ENCODE measurements at regions not wholly inside any gene's neighbourhood (a gene's known extent, or its start where the extent isn't known, plus 50 kb on each side); places are given as distances from the start of the nearest gene placed in this dataset.

DNA sequence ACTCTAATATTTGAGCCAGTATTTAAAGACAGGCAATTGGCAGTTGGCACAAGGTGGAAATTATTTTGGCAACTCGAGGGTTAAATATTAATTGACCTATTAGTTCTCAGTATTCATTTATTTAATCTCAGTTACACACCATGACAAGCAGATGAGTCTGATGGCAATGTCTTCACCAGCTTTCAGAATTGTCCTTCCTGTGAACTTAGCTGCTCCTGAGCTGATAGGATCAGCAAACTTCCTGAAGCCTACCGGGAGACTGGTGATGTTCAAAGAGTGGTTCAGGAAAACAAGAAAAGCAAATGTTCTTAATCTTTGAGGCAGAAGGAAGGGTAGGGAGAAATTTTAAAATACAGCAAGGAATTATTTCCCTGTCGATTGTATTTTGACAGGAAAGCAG is 522.2 kb downstream of the SOX2 start:
- peak; percentile 6 for DNase-seq

GRCh38 chr3:182234881-182235280 is 523.2 kb downstream of the SOX2 start:
- DNase-seq: no peak

- DNase-seq: no peak
These were observed 523.8 kb downstream of the SOX2 start for GRCh38 chr3:182235504-182235903.

DNA sequence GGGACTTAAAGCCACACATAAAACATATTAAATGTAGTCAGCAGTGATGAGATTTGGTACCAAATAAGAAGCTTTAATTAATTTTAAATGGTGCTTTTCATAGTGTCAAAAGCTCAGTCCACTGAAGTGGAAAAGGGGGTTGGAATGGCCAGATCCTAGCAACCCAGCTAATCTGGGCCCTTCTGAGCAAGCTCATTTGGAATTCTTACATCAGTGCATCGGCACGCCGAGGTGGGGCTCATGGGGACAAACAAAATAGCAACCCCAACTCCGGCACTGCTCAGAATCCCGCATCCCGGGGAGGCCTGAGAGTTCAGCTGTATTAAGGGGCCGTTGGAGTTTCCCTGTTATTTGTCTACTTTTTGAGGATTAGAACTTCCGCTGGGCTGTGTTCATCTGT is 526.4 kb downstream of the SOX2 start:
- DNase-seq: no peak

GRCh38 chr3:182239316-182239715 is 527.6 kb downstream of the SOX2 start:
- DNase-seq: no peak

- DNase-seq: no peak
These were observed 528.7 kb downstream of the SOX2 start for GRCh38 chr3:182240474-182240873.

- no peak for DNase-seq
These were observed 529.6 kb downstream of the SOX2 start for GRCh38 chr3:182241196-182241765.

GRCh38 chr3:182241766-182242488 is 530.2 kb downstream of the SOX2 start:
- DNase-seq: no peak

DNA sequence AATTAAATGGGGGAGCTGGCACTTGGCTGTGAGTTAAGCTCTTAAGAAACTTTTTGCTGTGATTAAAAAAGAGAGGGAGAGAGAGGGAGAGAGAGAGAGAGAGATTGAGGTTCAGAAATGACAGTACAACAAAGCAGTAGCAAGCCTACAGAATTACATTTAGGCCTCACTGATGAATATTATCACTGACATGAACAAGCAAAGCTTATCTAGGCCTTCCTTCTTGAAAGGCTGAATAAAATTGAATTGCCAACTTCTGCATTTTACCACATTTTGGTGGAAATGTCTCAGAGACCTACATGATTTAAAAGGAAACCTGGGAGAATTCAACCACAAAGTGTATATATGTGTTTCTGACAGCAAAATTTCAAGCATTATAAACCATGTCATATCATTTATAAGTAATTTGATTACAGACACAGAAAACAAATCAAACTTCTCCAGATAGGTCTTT is 530.8 kb downstream of the SOX2 start:
- no peak for DNase-seq

- no peak for DNase-seq
These were observed 531.9 kb downstream of the SOX2 start for GRCh38 chr3:182243625-182244024.

DNA sequence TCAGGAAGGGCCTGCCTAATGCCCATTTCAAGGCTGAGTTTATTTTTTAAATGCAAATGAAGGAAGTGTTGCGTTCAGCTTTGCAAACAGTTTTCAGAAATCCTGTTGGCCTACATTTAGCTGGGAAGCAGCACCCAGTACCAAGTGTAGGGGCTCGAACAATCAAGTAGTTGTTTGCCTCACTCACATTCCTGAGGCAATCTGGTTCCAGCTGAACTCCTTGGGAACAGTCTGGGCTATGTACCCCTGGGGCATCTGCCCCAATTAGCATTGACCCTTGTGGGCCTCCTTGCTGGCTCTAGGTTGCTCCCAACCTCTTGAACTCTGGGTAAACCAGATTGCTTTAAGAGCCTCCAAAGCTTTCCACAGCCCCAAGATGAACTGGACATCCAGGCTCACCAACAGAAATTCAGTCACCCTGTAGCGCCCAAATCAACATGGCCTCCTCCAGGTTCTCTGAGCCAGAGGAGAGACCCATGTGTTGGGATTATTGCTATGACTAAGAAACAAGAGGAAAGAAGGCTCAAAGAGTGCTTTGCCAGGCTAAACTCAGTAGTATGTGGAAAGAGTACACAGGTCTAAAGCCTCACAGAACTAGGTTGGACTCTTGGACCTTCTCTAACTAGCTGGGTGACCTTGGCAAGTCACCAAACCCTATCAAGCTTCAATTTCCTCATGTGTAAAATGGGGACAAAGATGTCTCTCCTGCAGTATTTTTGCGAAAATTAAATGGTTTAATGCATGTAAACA is 532.7 kb downstream of the SOX2 start:
- no peak for DNase-seq

- DNase-seq: no peak
These were observed 533.3 kb downstream of the SOX2 start for GRCh38 chr3:182245059-182245458.

GRCh38 chr3:182246870-182247269 is 535.1 kb downstream of the SOX2 start:
- DNase-seq: no peak

GRCh38 chr3:182248349-182248880 is 536.7 kb downstream of the SOX2 start:
- DNase-seq: peak; percentile 14

DNA sequence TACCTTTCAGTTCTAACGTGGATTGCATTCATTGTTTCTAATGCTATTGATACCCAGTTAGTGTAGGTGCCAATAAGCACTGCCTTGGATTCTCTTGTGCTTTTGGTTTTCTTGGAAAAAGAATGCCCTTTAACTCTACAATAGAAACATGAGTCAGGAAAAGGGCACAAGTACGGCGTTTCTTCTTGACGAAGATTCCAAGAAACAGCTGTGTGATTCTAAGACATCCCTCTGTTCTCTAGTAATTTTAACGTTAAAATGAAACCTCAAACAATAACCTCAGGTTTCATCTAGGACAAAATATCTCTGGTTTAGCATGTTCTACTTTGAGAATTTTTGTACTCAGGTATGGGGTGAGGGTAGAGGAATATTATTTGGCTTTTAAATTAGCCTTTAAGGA is 540.5 kb upstream of the ATP11B start:
- no peak for DNase-seq

DNA sequence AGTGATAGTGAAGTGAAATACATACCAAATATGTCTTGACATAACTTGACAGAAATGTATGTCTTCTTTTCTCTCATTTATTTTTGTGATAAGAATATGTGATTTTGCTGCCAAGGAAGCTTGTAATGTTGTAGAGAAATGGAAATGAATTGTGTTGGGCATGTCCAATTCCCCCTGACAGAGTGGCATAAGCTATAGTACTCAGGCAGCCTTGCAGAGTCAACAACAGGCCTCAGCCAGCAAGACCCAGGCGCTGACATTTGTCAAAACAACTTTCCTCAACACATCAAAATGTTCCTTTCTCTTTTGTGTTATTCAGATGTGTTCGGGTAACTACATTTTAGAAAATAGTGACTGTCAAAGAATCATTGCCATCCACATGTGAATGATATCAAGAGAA is 538.1 kb upstream of the ATP11B start:
- no peak for DNase-seq

DNA sequence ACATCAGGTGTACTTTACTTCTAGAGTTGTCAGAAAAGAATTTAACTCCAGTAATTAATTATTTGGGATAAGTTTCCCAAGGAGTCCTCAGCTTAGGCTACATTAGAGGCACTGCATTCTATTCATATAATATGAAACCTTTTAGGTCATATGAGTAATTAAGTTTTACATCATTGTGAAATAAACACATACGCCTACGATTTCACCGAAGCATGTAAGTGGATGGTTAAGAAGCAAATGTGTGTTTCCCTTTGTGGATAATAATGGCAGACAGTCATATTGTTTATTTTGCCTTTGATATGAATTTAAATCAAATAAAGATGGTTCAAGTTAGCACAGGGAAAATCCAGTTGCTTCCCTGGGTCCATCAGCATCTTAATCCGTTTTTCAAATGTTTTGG is 535.9 kb upstream of the ATP11B start:
- no peak for DNase-seq

DNA sequence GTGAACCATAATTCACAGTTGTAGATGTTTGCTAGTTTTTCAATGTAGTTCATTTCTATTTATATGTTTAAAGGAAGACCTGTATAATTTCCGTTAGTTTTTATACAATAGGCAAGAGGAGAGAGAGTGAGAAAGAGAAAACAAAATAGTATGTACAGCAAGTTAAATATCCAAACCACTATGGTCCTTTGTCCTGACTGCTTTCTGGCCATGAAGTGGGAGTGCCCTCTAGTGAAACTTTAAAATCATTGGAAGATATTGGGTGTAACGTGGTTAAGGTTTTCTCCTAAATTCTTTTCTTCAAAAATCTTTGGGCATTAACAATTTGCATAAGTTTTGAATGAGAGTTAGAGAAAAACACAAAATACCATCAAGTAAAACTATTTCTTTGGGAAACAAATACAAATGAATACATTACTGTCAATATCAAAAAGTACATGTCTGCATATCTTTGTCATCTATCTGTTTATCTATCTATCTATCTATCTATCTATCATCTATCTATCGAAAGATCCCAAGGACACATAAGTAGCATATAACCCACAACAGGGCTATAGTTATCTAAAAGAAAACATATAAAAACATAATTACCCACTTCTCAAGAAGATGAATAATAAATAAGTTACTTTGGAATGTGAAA is 534.6 kb upstream of the ATP11B start:
- peak; percentile 69 for DNase-seq

DNA sequence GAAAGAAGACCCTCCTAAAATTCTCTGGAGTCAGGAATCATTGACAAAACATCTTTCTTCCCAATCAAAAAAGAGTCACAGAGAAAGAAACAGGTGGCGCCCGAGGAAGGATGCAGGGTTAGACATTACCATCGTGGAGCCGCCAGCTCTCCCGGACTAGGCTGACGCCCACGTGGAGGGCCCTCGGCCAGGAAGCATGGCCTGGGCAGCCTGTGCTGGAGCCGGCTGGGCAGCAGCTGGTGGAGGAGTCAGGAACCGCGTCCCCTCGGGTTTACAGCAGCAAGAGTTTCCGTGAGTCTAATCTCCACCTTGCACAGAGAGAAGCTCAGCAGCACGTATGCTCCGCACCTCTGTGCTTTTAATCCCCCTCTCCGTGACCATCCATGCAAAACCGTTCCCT is 533.7 kb upstream of the ATP11B start:
- DNase-seq: peak; percentile 86

GRCh38 chr3:182261041-182261440 is 532.3 kb upstream of the ATP11B start:
- peak; percentile 39 for DNase-seq

DNA sequence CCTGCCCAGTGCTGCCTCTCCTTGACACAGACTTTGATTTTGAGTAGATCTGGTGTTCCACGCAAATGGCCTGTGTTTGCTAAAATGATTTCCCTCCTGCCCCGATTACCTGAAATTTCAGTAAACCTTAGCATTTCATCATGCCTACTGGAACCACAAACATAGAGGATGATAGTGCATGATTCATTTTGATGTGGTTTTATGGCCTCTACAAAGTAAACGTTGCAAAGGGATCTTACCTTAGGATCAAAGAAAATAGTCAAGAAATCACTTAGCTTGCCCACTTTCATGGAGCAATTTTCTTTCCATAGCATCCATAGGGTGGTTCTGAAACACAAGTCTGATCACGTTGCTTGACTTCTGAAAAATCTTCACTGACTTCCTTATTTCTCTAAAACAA is 524.6 kb upstream of the ATP11B start:
- DNase-seq: no peak

DNA sequence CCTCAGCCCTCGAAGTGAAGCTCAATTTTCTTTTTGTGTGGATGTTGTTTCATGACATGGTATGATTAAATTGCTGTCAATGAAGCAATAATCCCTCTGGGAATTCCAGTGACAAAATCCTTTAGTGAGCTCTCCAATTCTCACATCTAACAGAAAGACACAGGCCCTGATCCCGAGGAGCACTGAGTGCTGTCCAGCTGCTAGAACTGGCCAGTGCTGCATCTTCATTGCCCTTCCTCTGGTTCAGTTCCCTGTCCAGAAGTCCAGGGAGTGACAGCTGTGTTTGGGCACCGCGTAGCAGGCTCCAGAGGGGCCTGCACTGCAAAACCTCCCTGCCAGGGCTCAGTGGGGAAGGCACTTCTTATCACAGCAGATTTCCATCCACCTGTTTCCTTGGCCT is 516.8 kb upstream of the ATP11B start:
- DNase-seq: no peak

DNA sequence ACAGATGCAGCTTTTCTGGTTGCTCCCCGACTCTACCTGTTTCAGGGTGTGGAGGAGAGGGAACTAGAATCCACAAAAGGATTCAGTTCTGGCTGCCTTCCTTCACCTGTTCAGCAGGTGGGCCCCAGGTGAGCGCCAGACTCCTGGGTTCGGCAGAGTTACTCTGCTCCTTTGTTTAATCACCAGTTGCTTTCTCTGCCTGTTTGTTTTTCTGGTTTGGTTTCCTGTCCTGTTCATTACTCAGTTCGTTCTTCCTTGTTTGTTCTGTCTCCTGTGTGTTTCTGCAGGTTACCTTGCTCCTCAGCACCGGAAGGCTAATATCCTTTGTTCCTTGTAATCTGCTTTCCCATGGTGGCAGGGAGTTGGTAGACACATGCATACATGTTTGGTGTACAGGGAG is 508.5 kb upstream of the ATP11B start:
- peak; percentile 96 for DNase-seq
